ENCODE measurements at regions not wholly inside any gene's neighbourhood (a gene's known extent, or its start where the extent isn't known, plus 50 kb on each side); places are given as distances from the start of the nearest gene placed in this dataset.

DNA sequence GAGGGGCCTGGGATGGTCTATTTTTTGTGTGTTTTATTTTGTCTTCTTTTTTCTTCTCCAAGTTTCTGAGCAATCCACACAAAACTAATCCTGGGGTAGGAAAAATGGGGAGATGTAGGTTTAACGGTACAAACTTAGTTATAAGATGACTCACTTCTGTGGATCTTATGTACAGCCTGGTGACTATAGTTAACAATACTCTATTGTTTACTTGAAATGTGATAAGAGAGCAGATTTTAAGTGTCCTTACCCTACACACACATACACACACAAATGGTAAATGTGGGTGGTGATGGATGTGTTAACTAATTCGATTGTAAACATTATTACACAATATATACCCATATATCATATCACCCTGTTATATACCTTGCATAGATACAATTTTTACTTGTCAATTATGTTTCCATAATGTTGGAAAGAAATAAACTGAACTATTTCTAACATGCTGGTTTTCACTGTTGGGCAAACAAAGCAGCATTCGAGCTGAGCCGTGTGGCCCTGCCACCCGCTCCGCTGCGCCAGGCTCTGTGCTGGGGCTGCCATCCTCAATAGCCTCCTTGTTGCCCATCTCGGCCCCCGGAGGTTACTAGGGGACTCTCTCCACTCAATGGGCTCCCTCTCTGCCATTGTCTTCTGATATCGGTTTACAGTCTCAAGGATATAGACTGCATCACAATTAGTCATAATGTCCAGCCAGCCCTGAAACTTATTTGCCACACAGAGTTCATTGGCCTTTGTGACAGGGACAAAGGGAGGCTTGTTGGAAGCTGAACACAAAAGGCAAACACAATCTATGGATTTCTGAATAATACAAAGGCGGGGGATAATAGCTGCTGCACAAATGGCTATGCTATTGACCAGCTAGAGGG is 380.3 kb upstream of the MAF start:
- H3K36me3 ChIP-seq (ENCODE audit: control insufficient read depth, insufficient read depth, low read length) = no peaks in the 10 kb centered on the region
- ATAC-seq = no peak
- H3K4me3 ChIP-seq (ENCODE audit: low read depth in 2 of 2, low read length in 2 of 2) = no peak overlapping the region
- intact Hi-C loops (cut with micrococcal nuclease; ENCODE audit: unreplicated experiment) = no loop called here
- H3K27ac ChIP-seq (ENCODE audit: low read length) = no peak overlapping the region
- no peak for DNase-seq (ENCODE audit: low read depth, low spot score)
- BruUV-seq (replicated peaks) = no TSS peak
- H3K27me3 ChIP-seq (ENCODE audit: control insufficient read depth, insufficient read depth, low read length) = no peaks in the 10 kb centered on the region
- no peaks in the 10 kb centered on the region for H3K9me3 ChIP-seq (ENCODE audit: control insufficient read depth, insufficient read depth, low read depth, low read length)
- in situ Hi-C loops (cut with HindIII; ENCODE audit: low pct_unique_long_range_greater_than_20kb, low sequenced_read_pairs) = no loop called here
- POLR2A ChIA-PET = no interaction called here
- H3K4me1 ChIP-seq (ENCODE audit: control insufficient read depth, insufficient read depth, low read length) = no peaks in the 10 kb centered on the region
- CTCF ChIA-PET = no interaction called here
- TF ChIP-seq SIN3A (IDR thresholded peaks at IDR 0.05; ENCODE audit: borderline replicate concordance, insufficient read depth, low read depth, low read length) = no peak
- TF ChIP-seq, protein P1, sequence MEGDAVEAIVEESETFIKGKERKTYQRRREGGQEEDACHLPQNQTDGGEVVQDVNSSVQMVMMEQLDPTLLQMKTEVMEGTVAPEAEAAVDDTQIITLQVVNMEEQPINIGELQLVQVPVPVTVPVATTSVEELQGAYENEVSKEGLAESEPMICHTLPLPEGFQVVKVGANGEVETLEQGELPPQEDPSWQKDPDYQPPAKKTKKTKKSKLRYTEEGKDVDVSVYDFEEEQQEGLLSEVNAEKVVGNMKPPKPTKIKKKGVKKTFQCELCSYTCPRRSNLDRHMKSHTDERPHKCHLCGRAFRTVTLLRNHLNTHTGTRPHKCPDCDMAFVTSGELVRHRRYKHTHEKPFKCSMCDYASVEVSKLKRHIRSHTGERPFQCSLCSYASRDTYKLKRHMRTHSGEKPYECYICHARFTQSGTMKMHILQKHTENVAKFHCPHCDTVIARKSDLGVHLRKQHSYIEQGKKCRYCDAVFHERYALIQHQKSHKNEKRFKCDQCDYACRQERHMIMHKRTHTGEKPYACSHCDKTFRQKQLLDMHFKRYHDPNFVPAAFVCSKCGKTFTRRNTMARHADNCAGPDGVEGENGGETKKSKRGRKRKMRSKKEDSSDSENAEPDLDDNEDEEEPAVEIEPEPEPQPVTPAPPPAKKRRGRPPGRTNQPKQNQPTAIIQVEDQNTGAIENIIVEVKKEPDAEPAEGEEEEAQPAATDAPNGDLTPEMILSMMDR (IDR thresholded peaks at IDR 0.05) = no peak

DNA sequence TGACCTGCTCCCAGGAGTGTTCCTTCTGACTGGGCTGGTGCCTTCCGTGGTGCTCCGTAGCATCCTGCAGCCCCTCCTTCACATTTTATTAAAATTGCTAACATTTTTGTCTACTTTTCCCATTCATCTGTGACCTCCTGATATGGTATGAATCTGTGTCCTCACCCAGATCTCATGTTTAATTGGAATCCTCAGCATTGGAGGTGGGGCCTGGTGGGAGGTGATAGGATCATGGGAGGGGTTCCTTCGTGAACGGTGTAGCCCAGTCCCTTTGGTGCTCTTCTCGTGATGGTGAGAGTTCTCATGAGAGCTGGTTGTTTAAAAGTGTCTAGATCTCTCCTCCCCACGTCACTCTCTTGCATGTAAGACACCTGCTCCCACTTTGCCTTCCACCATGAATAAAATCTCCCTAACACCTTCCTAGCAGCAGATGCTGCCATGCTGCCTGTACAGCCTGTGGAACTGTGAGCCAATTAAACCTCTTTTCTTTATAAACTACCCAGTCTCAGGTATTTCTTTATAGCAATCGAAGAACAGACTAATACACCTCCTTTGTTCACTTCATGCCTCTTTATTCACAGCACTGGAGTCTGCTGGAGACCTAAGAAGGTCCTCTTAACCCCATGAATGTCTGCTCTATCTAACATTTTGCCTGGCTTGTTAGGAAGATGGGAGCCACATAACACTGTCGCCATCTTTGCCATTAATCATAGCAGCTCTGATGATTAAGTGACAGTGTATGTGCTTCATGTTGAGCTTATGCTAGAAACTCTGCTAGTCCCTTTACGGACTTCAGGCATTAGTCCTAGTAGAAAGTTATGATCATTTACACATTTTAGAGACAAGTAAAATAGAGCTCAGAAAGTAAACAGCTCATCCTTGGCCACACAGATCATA is 377.7 kb upstream of the MAF start:
- TF ChIP-seq TCF7L2 (IDR thresholded peaks at IDR 0.05; ENCODE audit: low read depth, low read length) (no peak), POLR2AphosphoS5 (IDR thresholded peaks at IDR 0.05; ENCODE audit: low read depth, low read length) (no peak), SIN3A (IDR thresholded peaks at IDR 0.05; ENCODE audit: borderline replicate concordance, insufficient read depth, low read depth, low read length) (no peak)
- TF ChIP-seq, protein P2, sequence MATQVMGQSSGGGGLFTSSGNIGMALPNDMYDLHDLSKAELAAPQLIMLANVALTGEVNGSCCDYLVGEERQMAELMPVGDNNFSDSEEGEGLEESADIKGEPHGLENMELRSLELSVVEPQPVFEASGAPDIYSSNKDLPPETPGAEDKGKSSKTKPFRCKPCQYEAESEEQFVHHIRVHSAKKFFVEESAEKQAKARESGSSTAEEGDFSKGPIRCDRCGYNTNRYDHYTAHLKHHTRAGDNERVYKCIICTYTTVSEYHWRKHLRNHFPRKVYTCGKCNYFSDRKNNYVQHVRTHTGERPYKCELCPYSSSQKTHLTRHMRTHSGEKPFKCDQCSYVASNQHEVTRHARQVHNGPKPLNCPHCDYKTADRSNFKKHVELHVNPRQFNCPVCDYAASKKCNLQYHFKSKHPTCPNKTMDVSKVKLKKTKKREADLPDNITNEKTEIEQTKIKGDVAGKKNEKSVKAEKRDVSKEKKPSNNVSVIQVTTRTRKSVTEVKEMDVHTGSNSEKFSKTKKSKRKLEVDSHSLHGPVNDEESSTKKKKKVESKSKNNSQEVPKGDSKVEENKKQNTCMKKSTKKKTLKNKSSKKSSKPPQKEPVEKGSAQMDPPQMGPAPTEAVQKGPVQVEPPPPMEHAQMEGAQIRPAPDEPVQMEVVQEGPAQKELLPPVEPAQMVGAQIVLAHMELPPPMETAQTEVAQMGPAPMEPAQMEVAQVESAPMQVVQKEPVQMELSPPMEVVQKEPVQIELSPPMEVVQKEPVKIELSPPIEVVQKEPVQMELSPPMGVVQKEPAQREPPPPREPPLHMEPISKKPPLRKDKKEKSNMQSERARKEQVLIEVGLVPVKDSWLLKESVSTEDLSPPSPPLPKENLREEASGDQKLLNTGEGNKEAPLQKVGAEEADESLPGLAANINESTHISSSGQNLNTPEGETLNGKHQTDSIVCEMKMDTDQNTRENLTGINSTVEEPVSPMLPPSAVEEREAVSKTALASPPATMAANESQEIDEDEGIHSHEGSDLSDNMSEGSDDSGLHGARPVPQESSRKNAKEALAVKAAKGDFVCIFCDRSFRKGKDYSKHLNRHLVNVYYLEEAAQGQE (IDR thresholded peaks at IDR 0.05; ENCODE audit: insufficient read depth in 1 of 2, low read depth in 2 of 2, low read length in 1 of 2) = no peak
- TF ChIP-seq, protein P1 (IDR thresholded peaks at IDR 0.05) = no peak
- H3K27me3 ChIP-seq (ENCODE audit: control insufficient read depth, insufficient read depth, low read length) = no peaks in the 10 kb centered on the region
- ATAC-seq = no peak
- in situ Hi-C loops (cut with HindIII; ENCODE audit: low pct_unique_long_range_greater_than_20kb, low sequenced_read_pairs) (no loop called here), intact Hi-C loops (cut with micrococcal nuclease; ENCODE audit: unreplicated experiment) (no loop called here)
- CTCF ChIA-PET = no interaction called here
- H3K27ac ChIP-seq (ENCODE audit: low read length) = no peak overlapping the region
- H3K9me3 ChIP-seq (ENCODE audit: control insufficient read depth, insufficient read depth, low read depth, low read length) = no peaks in the 10 kb centered on the region
- no peak overlapping the region for H3K4me3 ChIP-seq (ENCODE audit: low read depth in 2 of 2, low read length in 2 of 2)
- no peaks in the 10 kb centered on the region for H3K36me3 ChIP-seq (ENCODE audit: control insufficient read depth, insufficient read depth, low read length)
- H3K4me1 ChIP-seq (ENCODE audit: control insufficient read depth, insufficient read depth, low read length) = no peaks in the 10 kb centered on the region
- no TSS peak for BruUV-seq (replicated peaks)
- POLR2A ChIA-PET = no interaction called here
- DNase-seq (ENCODE audit: low read depth, low spot score) = no peak
